IMR-90 (cell line): ENCODE measurements at regions not wholly inside any gene's neighbourhood (a gene's known extent, or its start where the extent isn't known, plus 50 kb on each side); places are given as distances from the start of the nearest gene placed in this dataset.

Source experiments
- ATAC-seq: fragments of 200-7000 bp; cut with Tn5 transposase; 2 replicates; pipeline ENCODE4 v1.9.1; 2020; ENCODE audit warnings: low read depth, mild to moderate bottlenecking, moderate library complexity
- BruUV-seq: library from RNA; stranded (reverse); fragments of 400-500 nt; replicated peaks from 2 replicates; lab custom pipeline; 2021; lab: Mats Ljungman, UMichigan
- CTCF ChIA-PET: fragments of 300-600 bp; formaldehyde crosslinking; extraction: SDS; loops from one replicate; lab custom pipeline; 2021; ENCODE audit warnings: antibody characterized with exemption; lab: Yijun Ruan, JAX
- POLR2A ChIA-PET: fragments of 300-600 bp; sonication (Branson Sonifier 250); formaldehyde crosslinking; loops from one replicate; lab custom pipeline; 2022; ENCODE audit warnings: antibody characterized with exemption; ENCODE audit not compliant: unreplicated experiment; lab: Charles Lee
- DNase-seq: peaks from one replicate; pipeline ENCODE4 v3.0.0; 2013
- H2AFZ ChIP-seq: replicated peaks from 2 replicates; pipeline ENCODE3; 2013; ENCODE audit warnings: low read length, mild to moderate bottlenecking; ENCODE audit not compliant: poor library complexity
- H2AK5ac ChIP-seq: 2 replicates; pipeline ENCODE4 v1.6.1; 2013; ENCODE audit warnings: low read depth, low read length, inconsistent platforms
- H2AK9ac ChIP-seq: replicated peaks from 2 replicates; pipeline ENCODE3; 2013; ENCODE audit warnings: mild to moderate bottlenecking, low read depth, low read length, moderate library complexity; ENCODE audit not compliant: poor library complexity
- H2BK120ac ChIP-seq: 2 replicates; pipeline ENCODE4 v1.6.1; 2013; ENCODE audit warnings: low read depth, low read length, inconsistent platforms
- H2BK15ac ChIP-seq: 3 replicates; pipeline ENCODE4 v1.6.1; 2013; ENCODE audit warnings: low read depth, low read length, inconsistent platforms
- H2BK20ac ChIP-seq: 2 replicates; pipeline ENCODE4 v1.6.1; 2013; ENCODE audit warnings: low read depth, mild to moderate bottlenecking, inconsistent platforms, low read length, moderate library complexity
- H2BK5ac ChIP-seq: 2 replicates; pipeline ENCODE4 v1.6.1; 2013; ENCODE audit warnings: mild to moderate bottlenecking, low read depth, low read length, inconsistent platforms; ENCODE audit not compliant: poor library complexity, severe bottlenecking
- H3K14ac ChIP-seq: replicated peaks from 2 replicates; pipeline ENCODE4 v1.6.1; 2013; ENCODE audit warnings: low read depth, low read length, inconsistent platforms
- H3K18ac ChIP-seq: 2 replicates; pipeline ENCODE4 v1.6.1; 2013; ENCODE audit warnings: low read depth, low read length, control low read depth
- H3K23ac ChIP-seq: 2 replicates; pipeline ENCODE4 v1.6.1; 2013; ENCODE audit warnings: low read depth, low read length, inconsistent platforms
- H3K27ac ChIP-seq: 2 replicates; pipeline ENCODE4 v1.5.1; 2013; ENCODE audit warnings: mild to moderate bottlenecking, control low read depth, low read length; ENCODE audit not compliant: insufficient read depth
- H3K27me3 ChIP-seq: 2 replicates; pipeline ENCODE4 v1.6.1; 2013; ENCODE audit warnings: low read length; ENCODE audit not compliant: control insufficient read depth, insufficient read depth
- H3K36me3 ChIP-seq: 2 replicates; pipeline ENCODE4 v1.6.1; 2013; ENCODE audit warnings: low read length, mixed read lengths; ENCODE audit not compliant: control insufficient read depth, insufficient read depth
- H3K4ac ChIP-seq: 2 replicates; pipeline ENCODE4 v1.6.1; 2013; ENCODE audit warnings: low read depth, low read length, inconsistent platforms
- H3K4me1 ChIP-seq: 2 replicates; pipeline ENCODE4 v1.6.1; 2013; ENCODE audit warnings: low read length, mixed read lengths; ENCODE audit not compliant: control insufficient read depth, insufficient read depth
- H3K4me2 ChIP-seq: 2 replicates; pipeline ENCODE4 v1.6.1; 2013; ENCODE audit warnings: low read depth, mild to moderate bottlenecking, control low read depth, low read length, moderate library complexity
- H3K4me3 ChIP-seq: 2 replicates; pipeline ENCODE4 v1.5.1; 2013; ENCODE audit warnings: low read depth, mild to moderate bottlenecking, control low read depth, low read length, moderate library complexity; ENCODE audit not compliant: insufficient read depth
- H3K56ac ChIP-seq: 2 replicates; pipeline ENCODE4 v1.6.1; 2013; ENCODE audit warnings: low read length, inconsistent platforms; ENCODE audit not compliant: insufficient read depth; ENCODE audit errors: extremely low read depth
- H3K79me1 ChIP-seq, 2 experiments: 2 replicates each; pipeline ENCODE4 v1.6.1; 2013; ENCODE audit warnings: low read length in 2 of 2, inconsistent platforms in 1 of 2, low read depth in 1 of 2
- H3K9ac ChIP-seq: 2 replicates; pipeline ENCODE4 v1.6.1; 2013; ENCODE audit warnings: low read depth, low read length, control low read depth
- H3K9me1 ChIP-seq: 2 replicates; pipeline ENCODE4 v1.6.1; 2013; ENCODE audit warnings: low read length, inconsistent platforms; ENCODE audit not compliant: insufficient read depth
- H3K9me3 ChIP-seq: 2 replicates; pipeline ENCODE4 v1.6.1; 2013; ENCODE audit warnings: low read length; ENCODE audit not compliant: control insufficient read depth, insufficient read depth
- H4K20me1 ChIP-seq: 2 replicates; pipeline ENCODE4 v1.6.1; 2013; ENCODE audit warnings: low read length, inconsistent platforms; ENCODE audit not compliant: insufficient read depth
- H4K5ac ChIP-seq: 2 replicates; pipeline ENCODE4 v1.6.1; 2013; ENCODE audit warnings: mild to moderate bottlenecking, low read depth, low read length, control low read depth
- H4K8ac ChIP-seq, 2 experiments: 2 replicates each; pipeline ENCODE4 v1.6.1; 2013; ENCODE audit warnings: low read depth in 2 of 2, low read length in 2 of 2, control low read depth in 1 of 2, inconsistent platforms in 1 of 2
- H4K91ac ChIP-seq: 2 replicates; pipeline ENCODE4 v1.6.1; 2013; ENCODE audit warnings: low read depth, low read length, inconsistent platforms; ENCODE audit not compliant: insufficient read depth
- BHLHE40 ChIP-seq: fragments of 150-350 bp; IDR thresholded peaks from 2 replicates; pipeline ENCODE4 v1.6.1; 2016; ENCODE audit warnings: mild to moderate bottlenecking, low read depth, low read length
- CEBPB ChIP-seq: IDR thresholded peaks from 2 replicates; pipeline ENCODE4 v1.6.1; 2012; ENCODE audit warnings: low read depth, low read length, improper control_type of control experiment
- CHD1 ChIP-seq: IDR thresholded peaks from 2 replicates; pipeline ENCODE4 v1.6.1; 2012; ENCODE audit warnings: low read depth, low read length, improper control_type of control experiment
- CTCF ChIP-seq: conservative IDR thresholded peaks from 2 replicates; pipeline ENCODE4 v1.5.1; 2012; ENCODE audit warnings: mild to moderate bottlenecking, low read depth, low read length, improper control_type of control experiment
- ELK1 ChIP-seq: fragments of 150-350 bp; IDR thresholded peaks from 2 replicates; pipeline ENCODE4 v1.6.1; 2016; ENCODE audit warnings: low read depth, mild to moderate bottlenecking, low read length, moderate library complexity, borderline replicate concordance
- FOS ChIP-seq: fragments of 150-350 bp; IDR thresholded peaks from 2 replicates; pipeline ENCODE4 v1.6.1; 2016; ENCODE audit warnings: low read depth, low read length
- MAFK ChIP-seq: IDR thresholded peaks from 2 replicates; pipeline ENCODE4 v1.6.1; 2012; ENCODE audit warnings: low read depth, low read length, improper control_type of control experiment
- MAZ ChIP-seq: IDR thresholded peaks from 2 replicates; pipeline ENCODE4 v1.6.1; 2012; ENCODE audit warnings: low read depth, mild to moderate bottlenecking, low read length, improper control_type of control experiment, moderate library complexity, borderline replicate concordance
- MXI1 ChIP-seq: IDR thresholded peaks from 2 replicates; pipeline ENCODE4 v1.6.1; 2012; ENCODE audit warnings: low read depth, mild to moderate bottlenecking, low read length, moderate library complexity, borderline replicate concordance
- NFE2L2 ChIP-seq: fragments of 150-350 bp; IDR thresholded peaks from 2 replicates; pipeline ENCODE4 v1.6.1; 2016; ENCODE audit warnings: low read depth, mild to moderate bottlenecking, low read length
- POLR2A ChIP-seq: IDR thresholded peaks from 2 replicates; pipeline ENCODE4 v1.6.1; 2012; ENCODE audit warnings: mild to moderate bottlenecking, low read depth, low read length
- RCOR1 ChIP-seq: IDR thresholded peaks from 2 replicates; pipeline ENCODE4 v1.6.1; 2012; ENCODE audit warnings: mild to moderate bottlenecking, low read length, improper control_type of control experiment; ENCODE audit not compliant: insufficient replicate concordance
- SMC3 ChIP-seq: fragments of 150-350 bp; IDR thresholded peaks from 2 replicates; pipeline ENCODE4 v1.6.1; 2016; ENCODE audit warnings: low read depth, mild to moderate bottlenecking, antibody characterized with exemption, low read length, moderate library complexity
- USF2 ChIP-seq: fragments of 150-350 bp; IDR thresholded peaks from 2 replicates; pipeline ENCODE4 v1.6.1; 2017; ENCODE audit warnings: mild to moderate bottlenecking, antibody characterized with exemption, low read length, low read depth
- dilution Hi-C: fragments of 300-500 bp; cut with HindIII; formaldehyde crosslinking; loops from one replicate; pipeline ENCODE4 v1.14.3; 2018; ENCODE audit warnings: low sequenced_read_pairs; ENCODE audit not compliant: unreplicated experiment
- in situ Hi-C: fragments of 300-500 bp; cut with MboI; formaldehyde crosslinking; loops from 3 replicates; pipeline ENCODE4 v1.14.3; 2019; ENCODE audit warnings: low sequenced_read_pairs, inconsistent platforms, mixed read lengths
- intact Hi-C: fragments of 100-400 bp; cut with micrococcal nuclease; formaldehyde crosslinking; loops from 2 replicates; pipeline ENCODE4 v1.10.0; 2022

- Histone ChIP-seq H3K36me3 (no peaks in the 10 kb centered on the region), H3K27me3 (no peaks in the 10 kb centered on the region), H2AFZ (no peak overlapping the region), H3K23ac (no peak overlapping the region), H2BK120ac (no peak overlapping the region), H3K14ac (no peak overlapping the region), H2BK5ac (no peak overlapping the region), H2BK15ac (no peak overlapping the region), H3K9me3 (peaks cover 5% of the 10 kb centered on the region; the same call in 1 of the 2 replicates), H3K4me3 (no peak overlapping the region), H3K4me2 (no peak overlapping the region), H2AK5ac (no peak overlapping the region), H2BK20ac (no peak overlapping the region), H3K56ac (no peak overlapping the region), H4K8ac (no peak overlapping the region), H3K9me1 (no peaks in the 10 kb centered on the region), H3K9ac (no peak overlapping the region), H4K20me1 (no peaks in the 10 kb centered on the region), H3K18ac (no peak overlapping the region), H3K27ac (no peak overlapping the region), H4K91ac (no peak overlapping the region), H2AK9ac (no peak overlapping the region), H4K5ac (no peak overlapping the region), H3K4ac (no peak overlapping the region), H3K4me1 (no peaks in the 10 kb centered on the region), H3K79me1 (no peaks in the 10 kb centered on the region)
- in situ Hi-C loops (no loop called here), dilution Hi-C loops (no loop called here), intact Hi-C loops (no loop called here)
- BruUV-seq, result no TSS peak
- DNase-seq (no peak), ATAC-seq (no peak)
- ChIA-PET CTCF (no interaction called here), POLR2A (no interaction called here)
- TF ChIP-seq CEBPB, result no peak
- TF ChIP-seq RCOR1, result no peak
- no peak for TF ChIP-seq MAZ
- no peak for TF ChIP-seq MXI1
- TF ChIP-seq CHD1, result no peak
- TF ChIP-seq USF2, result no peak
- TF ChIP-seq ELK1, result no peak
- TF ChIP-seq MAFK, result no peak
- TF ChIP-seq NFE2L2, result no peak
- TF ChIP-seq POLR2A, result no peak
- no peak for TF ChIP-seq CTCF
- no peak for TF ChIP-seq BHLHE40
- no peak for TF ChIP-seq SMC3
- no peak for TF ChIP-seq FOS
Observed at GRCh38 chr3:161796312-161796711, 299.7 kb downstream of the OTOL1 start.
